ENCODE measurements at regions not wholly inside any gene's neighbourhood (a gene's known extent, or its start where the extent isn't known, plus 50 kb on each side); places are given as distances from the start of the nearest gene placed in this dataset.
"Not testable (repeated sequence)": the region's sequence is repeated elsewhere in the genome, so short reads cannot be mapped to it uniquely, and the experiment has no call there.

DNA sequence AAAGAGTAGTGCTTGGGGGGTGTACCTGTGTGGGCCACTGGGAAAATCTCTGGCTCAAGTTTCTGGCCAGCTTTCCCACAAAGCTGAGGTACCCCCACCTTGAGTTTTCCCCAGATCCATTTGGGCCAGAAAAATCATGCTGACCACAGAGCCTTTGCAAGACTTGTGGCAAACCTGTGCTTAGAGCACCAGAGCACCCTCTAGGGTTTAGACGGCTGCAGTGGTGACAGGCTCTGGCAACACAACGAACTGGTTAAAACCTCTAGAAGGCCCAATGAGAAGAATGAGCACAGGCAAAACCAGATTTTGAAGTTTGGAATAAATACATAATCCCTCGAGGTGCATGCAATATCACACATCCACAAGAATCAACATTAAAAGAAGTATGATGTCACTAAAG lies 290.7 kb upstream of the FOLH1 start:
- no peak overlapping the region for H3K4me3 ChIP-seq (ENCODE audit: low read depth, low read length)
- TF ChIP-seq, protein P1, sequence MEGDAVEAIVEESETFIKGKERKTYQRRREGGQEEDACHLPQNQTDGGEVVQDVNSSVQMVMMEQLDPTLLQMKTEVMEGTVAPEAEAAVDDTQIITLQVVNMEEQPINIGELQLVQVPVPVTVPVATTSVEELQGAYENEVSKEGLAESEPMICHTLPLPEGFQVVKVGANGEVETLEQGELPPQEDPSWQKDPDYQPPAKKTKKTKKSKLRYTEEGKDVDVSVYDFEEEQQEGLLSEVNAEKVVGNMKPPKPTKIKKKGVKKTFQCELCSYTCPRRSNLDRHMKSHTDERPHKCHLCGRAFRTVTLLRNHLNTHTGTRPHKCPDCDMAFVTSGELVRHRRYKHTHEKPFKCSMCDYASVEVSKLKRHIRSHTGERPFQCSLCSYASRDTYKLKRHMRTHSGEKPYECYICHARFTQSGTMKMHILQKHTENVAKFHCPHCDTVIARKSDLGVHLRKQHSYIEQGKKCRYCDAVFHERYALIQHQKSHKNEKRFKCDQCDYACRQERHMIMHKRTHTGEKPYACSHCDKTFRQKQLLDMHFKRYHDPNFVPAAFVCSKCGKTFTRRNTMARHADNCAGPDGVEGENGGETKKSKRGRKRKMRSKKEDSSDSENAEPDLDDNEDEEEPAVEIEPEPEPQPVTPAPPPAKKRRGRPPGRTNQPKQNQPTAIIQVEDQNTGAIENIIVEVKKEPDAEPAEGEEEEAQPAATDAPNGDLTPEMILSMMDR (IDR thresholded peaks at IDR 0.05; ENCODE audit: insufficient read depth, low read depth, low read length, missing control alignments) = no peak
- DNase-seq (ENCODE audit: low read depth) = no peak

DNA sequence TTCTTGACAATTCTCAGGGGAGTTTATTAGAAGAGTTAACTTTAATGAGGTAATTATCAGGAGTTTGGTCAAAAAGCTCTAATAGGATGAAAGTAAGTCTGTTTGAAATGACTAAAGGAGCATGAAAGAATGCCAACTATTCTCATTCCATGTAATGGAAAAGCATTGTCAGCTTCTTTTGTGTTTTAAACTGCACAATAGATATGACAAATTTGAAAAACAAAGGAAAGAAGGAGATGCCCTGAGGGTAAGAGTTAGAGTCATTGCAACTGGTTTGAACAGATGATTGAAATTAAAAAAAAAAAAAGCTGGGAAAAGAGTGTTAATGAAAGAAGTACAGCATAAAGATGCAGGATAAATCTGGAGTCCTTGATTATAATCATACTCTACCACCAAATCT lies 296.8 kb upstream of the FOLH1 start:
- TF ChIP-seq, protein P1 (IDR thresholded peaks at IDR 0.05; ENCODE audit: insufficient read depth, low read depth, low read length, missing control alignments) = no peak
- no peak overlapping the region for H3K4me3 ChIP-seq (ENCODE audit: low read depth, low read length)
- no peak for DNase-seq (ENCODE audit: low read depth)

GRCh38 chr11:49526240-49526829 lies 317.9 kb upstream of the FOLH1 start:
- TF ChIP-seq, protein P1 (IDR thresholded peaks at IDR 0.05; ENCODE audit: insufficient read depth, low read depth, low read length, missing control alignments) = peak; percentile 61
- DNase-seq (ENCODE audit: low read depth) = peak; percentile 35
- H3K4me3 ChIP-seq (ENCODE audit: low read depth, low read length) = not testable (repeated sequence)

DNA sequence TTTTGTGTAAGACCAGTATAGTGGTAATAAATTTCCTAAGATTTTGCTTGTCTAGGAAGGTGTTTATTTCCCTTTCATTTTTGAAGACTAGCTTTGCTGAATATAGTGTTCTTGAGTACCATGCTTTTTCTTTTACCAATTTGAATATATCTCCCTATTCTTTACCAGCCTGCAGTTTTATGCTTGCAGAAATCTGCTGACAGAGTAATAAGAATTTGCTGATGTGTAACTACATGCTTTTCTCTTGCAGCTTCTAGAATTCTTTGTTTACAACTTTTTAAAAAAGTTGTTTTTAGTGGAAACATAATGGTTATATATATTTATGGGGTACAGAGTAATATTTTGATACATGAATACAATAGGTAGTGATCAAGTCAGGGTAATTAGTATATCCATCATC lies 324.8 kb upstream of the FOLH1 start:
- TF ChIP-seq, protein P1 (IDR thresholded peaks at IDR 0.05; ENCODE audit: insufficient read depth, low read depth, low read length, missing control alignments) = no peak
- no peak for DNase-seq (ENCODE audit: low read depth)
- H3K4me3 ChIP-seq (ENCODE audit: low read depth, low read length) = no peak overlapping the region

DNA sequence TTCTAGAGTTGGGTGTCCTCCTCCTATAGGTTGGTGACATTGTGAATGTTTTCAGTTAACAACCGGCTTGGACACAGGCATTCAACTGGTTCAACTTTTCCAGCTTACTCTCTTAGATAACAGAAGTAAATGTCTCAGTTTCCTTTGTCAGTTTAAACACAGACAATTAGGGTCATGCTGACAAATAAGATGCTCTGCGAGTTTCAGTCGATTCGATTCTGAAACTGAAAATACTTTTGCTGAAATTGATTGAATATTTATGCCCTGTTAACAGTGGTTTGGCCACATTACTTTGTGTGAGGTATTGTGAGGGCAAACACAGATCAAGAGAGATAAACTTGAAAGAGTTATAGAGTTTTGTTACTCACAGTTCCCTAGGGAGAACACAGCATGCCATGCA lies 330.5 kb upstream of the FOLH1 start:
- DNase-seq (ENCODE audit: low read depth) = peak; percentile 14
- H3K4me3 ChIP-seq (ENCODE audit: low read depth, low read length) = not testable (repeated sequence)

- DNase-seq (ENCODE audit: low read depth); H3K4me3 ChIP-seq (ENCODE audit: low read depth, low read length): not testable (repeated sequence)
Observed at GRCh38 chr11:49558261-49558847, 350.0 kb upstream of the FOLH1 start.

GRCh38 chr11:49560593-49560992 lies 352.2 kb upstream of the FOLH1 start:
- not testable (repeated sequence) for DNase-seq (ENCODE audit: low read depth); H3K4me3 ChIP-seq (ENCODE audit: low read depth, low read length)

DNA sequence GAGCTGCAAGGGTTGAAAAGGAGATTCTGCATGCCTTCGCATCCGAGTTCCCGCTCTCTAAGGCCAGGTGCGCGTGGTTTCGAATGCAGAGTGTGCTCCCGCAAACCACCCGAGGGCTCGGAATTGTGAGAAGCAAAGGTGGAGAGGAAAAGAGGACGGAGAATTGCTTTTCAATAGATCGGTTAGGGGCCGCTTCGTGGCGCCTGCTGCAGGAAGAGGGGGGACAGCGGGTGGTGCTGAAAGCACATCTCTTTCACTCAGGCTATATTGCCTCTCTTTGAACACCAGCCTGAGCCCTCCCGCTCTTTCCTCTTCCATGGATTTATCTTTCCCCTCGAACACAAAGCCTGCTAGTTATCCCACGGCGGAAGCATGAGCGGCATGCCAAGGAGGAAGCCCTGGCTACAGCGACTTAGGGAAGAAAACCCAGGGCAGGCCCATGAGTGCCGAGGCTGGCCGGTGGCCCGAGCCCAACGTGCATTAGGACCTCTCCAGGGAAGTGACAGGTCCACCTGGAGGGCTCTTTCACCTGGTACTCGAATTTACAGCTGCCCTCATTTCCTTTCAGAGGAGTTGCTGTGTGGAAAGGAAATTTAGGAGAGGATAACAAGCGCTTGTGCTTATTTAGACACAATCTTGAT lies 353.0 kb upstream of the FOLH1 start:
- not testable (repeated sequence) for DNase-seq (ENCODE audit: low read depth); H3K4me3 ChIP-seq (ENCODE audit: low read depth, low read length)

GRCh38 chr11:49562262-49562661 lies 353.9 kb upstream of the FOLH1 start:
- H3K4me3 ChIP-seq (ENCODE audit: low read depth, low read length); DNase-seq (ENCODE audit: low read depth): not testable (repeated sequence)

GRCh38 chr11:49579492-49579891 lies 371.1 kb upstream of the FOLH1 start:
- not testable (repeated sequence) for DNase-seq (ENCODE audit: low read depth); H3K4me3 ChIP-seq (ENCODE audit: low read depth, low read length)

DNA sequence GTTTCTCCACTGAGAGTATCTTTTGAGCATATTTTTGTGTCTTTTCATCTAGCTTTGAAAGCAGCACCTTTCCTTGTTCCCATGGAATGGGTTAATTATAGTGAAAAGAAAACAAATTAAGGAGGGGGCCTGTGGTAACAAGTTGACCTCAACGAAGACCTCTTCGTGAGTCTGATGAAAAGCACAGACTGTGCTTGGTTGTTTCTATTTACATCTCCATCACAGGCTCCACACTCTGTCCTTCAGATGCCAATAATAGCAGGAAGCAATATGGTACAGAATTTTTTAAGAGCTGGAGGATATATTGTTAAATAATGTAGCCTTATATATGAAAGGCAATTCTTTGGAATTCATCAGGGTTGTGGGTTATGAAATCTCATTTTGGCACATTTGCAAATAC lies 366.7 kb upstream of the OR4C13 start:
- DNase-seq (ENCODE audit: low read depth); H3K4me3 ChIP-seq (ENCODE audit: low read depth, low read length): not testable (repeated sequence)

DNA sequence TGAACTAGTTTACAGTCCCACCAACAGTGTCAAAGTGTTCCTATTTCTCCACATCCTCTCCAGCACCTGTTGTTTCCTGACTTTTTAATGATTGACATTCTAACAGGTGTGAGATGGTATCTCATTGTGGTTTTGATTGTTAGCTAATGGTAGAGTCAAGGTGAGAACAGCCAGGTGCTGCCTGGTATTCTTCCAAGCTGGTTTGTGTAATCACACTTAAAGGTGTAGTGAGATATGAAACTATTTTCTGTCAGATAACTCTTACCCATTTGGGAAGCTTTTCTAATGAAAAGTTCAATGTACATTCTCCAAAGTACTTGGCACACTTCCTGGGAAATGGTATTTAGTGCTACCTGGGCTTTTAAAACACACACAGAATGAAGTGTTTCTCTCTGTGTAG lies 343.3 kb upstream of the OR4C13 start:
- DNase-seq (ENCODE audit: low read depth); H3K4me3 ChIP-seq (ENCODE audit: low read depth, low read length): not testable (repeated sequence)

DNA sequence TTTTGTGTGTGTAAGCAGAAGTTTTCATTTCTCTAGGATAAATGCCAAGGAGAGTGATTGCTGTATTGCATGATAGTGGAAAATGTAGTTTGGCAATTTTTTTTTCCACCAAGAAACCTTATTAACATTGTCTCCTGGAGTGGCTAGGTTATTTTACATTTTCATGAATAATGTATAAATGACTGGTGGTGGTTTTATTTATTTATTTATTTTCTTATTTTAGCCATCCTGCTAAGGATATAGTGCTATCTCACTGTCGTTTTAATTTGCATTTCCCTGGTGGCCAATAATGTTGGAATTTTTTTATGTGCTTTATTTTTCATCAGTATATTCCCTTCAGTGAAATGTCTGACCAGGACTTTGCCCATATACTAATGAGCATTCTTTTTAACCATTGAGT lies 328.3 kb upstream of the OR4C13 start:
- H3K4me3 ChIP-seq (ENCODE audit: low read depth, low read length); DNase-seq (ENCODE audit: low read depth): not testable (repeated sequence)

DNA sequence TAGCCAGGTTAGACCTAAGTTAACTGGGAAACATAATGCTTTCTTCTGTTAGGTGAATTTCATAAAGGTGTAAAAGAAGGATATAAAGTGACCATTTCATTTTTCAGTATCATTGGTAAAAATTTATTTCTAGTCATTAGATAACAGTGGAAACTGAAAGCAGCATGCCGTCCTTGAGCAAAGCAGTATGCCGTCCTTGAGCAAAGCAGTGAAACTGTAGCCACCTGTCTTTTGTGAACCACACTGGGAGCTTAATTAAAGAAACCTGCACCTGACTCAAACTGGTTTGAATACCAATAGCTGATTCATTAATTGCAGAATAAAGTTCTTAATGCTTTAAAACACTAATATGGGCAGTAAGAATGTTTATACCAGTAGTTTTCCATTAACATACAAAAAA lies 281.5 kb upstream of the OR4C13 start:
- peak; percentile 43 for DNase-seq (ENCODE audit: low read depth)
- H3K4me3 ChIP-seq (ENCODE audit: low read depth, low read length) = not testable (repeated sequence)

Data from GM12865 (cell line).